SU-DHL-6 (cell line): ENCODE measurements at regions not wholly inside any gene's neighbourhood (a gene's known extent, or its start where the extent isn't known, plus 50 kb on each side); places are given as distances from the start of the nearest gene placed in this dataset.

ENCODE experiments used
- EZH2phosphoT487 ChIP-seq: fragments of 200-600 bp; sonication (generic), shearing (Covaris generic); conservative IDR thresholded peaks from 2 replicates; pipeline ENCODE4 v1.6.1; 2018; ENCODE audit warnings: mild to moderate bottlenecking, antibody characterized with exemption, low read length, moderate library complexity, mixed read lengths
- TF ChIP-seq, protein P1 (sequence below): fragments of 200-600 bp; sonication (generic); IDR thresholded peaks from one replicate; pipeline ENCODE4 v1.5.1; 2017; ENCODE audit warnings: antibody characterized with exemption, mild to moderate bottlenecking, low read length, moderate library complexity; ENCODE audit not compliant: insufficient read depth, poor library complexity, severe bottlenecking

DNA sequence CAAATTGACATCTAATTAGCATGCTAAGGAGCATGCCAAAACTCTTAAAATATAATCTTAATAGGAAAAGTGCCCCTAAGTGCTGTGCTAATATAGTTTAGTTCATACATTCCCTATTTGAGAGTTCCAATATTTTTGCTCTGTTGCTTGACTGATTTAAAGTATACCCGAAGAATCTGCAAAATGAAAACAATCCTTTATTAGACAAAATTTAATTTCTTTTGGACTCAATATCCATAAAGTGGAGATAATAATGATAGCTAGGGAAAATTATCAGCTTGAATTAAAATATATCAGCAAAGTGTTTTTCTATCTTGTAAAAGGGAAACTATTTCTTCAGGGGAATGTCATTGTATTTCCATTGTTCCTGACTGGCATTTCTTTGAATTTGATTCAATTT lies 196.0 kb upstream of the NPY2R start:
- TF ChIP-seq, protein P1, sequence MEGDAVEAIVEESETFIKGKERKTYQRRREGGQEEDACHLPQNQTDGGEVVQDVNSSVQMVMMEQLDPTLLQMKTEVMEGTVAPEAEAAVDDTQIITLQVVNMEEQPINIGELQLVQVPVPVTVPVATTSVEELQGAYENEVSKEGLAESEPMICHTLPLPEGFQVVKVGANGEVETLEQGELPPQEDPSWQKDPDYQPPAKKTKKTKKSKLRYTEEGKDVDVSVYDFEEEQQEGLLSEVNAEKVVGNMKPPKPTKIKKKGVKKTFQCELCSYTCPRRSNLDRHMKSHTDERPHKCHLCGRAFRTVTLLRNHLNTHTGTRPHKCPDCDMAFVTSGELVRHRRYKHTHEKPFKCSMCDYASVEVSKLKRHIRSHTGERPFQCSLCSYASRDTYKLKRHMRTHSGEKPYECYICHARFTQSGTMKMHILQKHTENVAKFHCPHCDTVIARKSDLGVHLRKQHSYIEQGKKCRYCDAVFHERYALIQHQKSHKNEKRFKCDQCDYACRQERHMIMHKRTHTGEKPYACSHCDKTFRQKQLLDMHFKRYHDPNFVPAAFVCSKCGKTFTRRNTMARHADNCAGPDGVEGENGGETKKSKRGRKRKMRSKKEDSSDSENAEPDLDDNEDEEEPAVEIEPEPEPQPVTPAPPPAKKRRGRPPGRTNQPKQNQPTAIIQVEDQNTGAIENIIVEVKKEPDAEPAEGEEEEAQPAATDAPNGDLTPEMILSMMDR, result no peak
- no peak for TF ChIP-seq EZH2phosphoT487
